BE2C (cell line): ENCODE measurements at regions not wholly inside any gene's neighbourhood (a gene's known extent, or its start where the extent isn't known, plus 50 kb on each side); places are given as distances from the start of the nearest gene placed in this dataset.

Source experiments
- DNase-seq: peaks from one replicate; pipeline ENCODE4 v3.0.0-alpha.2; 2020
- H3K27me3 ChIP-seq: fragments of 250-450 bp; sonication (Bioruptor Pico); 2 replicates; pipeline ENCODE4 v1.5.1; 2020; ENCODE audit warnings: mild to moderate bottlenecking
- H3K36me3 ChIP-seq: fragments of 250-450 bp; sonication (Bioruptor Pico); 2 replicates; pipeline ENCODE4 v1.5.1; 2020; ENCODE audit warnings: mild to moderate bottlenecking
- H3K4me1 ChIP-seq: fragments of 250-450 bp; sonication (Bioruptor Pico); 2 replicates; pipeline ENCODE4 v1.5.1; 2020
- H3K4me3 ChIP-seq: 2 replicates; pipeline ENCODE4 v1.5.1; 2011; ENCODE audit warnings: low read depth, low read length
- H3K9me3 ChIP-seq: fragments of 250-450 bp; sonication (Bioruptor Pico); 2 replicates; pipeline ENCODE4 v1.5.1; 2020
- CTCF ChIP-seq: IDR thresholded peaks from 2 replicates; pipeline ENCODE4 v1.5.1; 2012; ENCODE audit warnings: mild to moderate bottlenecking, low read depth, low read length

DNA sequence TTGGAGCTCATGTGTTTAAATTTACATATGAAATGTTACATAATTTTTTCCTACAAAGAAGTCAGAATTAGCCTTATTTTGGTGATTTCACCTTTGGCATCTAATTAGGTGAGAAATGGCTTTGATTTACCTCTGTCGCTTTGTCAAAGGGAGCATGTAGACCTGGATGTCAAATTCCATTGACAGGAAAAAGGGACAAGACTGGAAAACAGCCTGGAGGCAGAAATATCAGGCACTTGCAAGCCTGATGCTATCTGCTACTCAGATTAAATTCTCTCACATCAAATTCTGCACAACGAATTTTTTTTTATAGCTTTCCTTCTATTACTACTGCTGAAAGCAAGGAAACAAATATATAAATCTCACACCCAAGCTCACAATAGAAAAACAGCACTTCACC is 54.1 kb upstream of the CTNND2 start:
- no peak for DNase-seq
- no peak for TF ChIP-seq CTCF

GRCh38 chr5:11955331-11955730 is 51.1 kb upstream of the CTNND2 start:
- no peaks in the 10 kb centered on the region for H3K9me3 ChIP-seq
- H3K4me1 ChIP-seq = no peaks in the 10 kb centered on the region
- no peak overlapping the region for H3K4me3 ChIP-seq
- no peak for TF ChIP-seq CTCF
- DNase-seq = no peak
- H3K36me3 ChIP-seq = no peaks in the 10 kb centered on the region
- no peaks in the 10 kb centered on the region for H3K27me3 ChIP-seq

More for the DNA sequence above, 54.1 kb upstream of the CTNND2 start:
- no peaks in the 10 kb centered on the region for H3K9me3 ChIP-seq
- H3K36me3 ChIP-seq = no peaks in the 10 kb centered on the region
- no peak overlapping the region for H3K4me3 ChIP-seq
- H3K27me3 ChIP-seq = no peaks in the 10 kb centered on the region
- H3K4me1 ChIP-seq = no peaks in the 10 kb centered on the region
